ENCODE measurements at regions not wholly inside any gene's neighbourhood (a gene's known extent, or its start where the extent isn't known, plus 50 kb on each side); places are given as distances from the start of the nearest gene placed in this dataset.

GRCh38 chr12:9327320-9327719 lies 119.1 kb upstream of the PZP start:
- TF ChIP-seq EZH2phosphoT487 (IDR thresholded peaks at IDR 0.05; ENCODE audit: low read depth, severe bottlenecking, unreplicated experiment): no peak
- no peak for TF ChIP-seq CTCF (IDR thresholded peaks at IDR 0.05; ENCODE audit: poor library complexity)
- TF ChIP-seq EZH2 (IDR thresholded peaks at IDR 0.05; ENCODE audit: borderline replicate concordance): no peak
